Activated CD8-positive, alpha-beta memory T cell treated with anti-CD3 and anti-CD28 coated beads, Interleukin-2, amount 50 U/mL, for 24 hours (primary cell): ENCODE measurements at regions not wholly inside any gene's neighbourhood (a gene's known extent, or its start where the extent isn't known, plus 50 kb on each side); places are given as distances from the start of the nearest gene placed in this dataset.
"Not testable (repeated sequence)": the region's sequence is repeated elsewhere in the genome, so short reads cannot be mapped to it uniquely, and the experiment has no call there.

Experiments
- DNase-seq: peaks from one replicate; pipeline ENCODE4 v3.0.0-alpha.2; 2020; ENCODE audit errors: extremely low read depth

- no peak for DNase-seq
Measured at GRCh38 chr2:210730672-210731071, 174.3 kb downstream of the CPS1 start.

GRCh38 chr2:210746826-210747225 lies 190.4 kb downstream of the CPS1 start:
- not testable (repeated sequence) for DNase-seq

DNA sequence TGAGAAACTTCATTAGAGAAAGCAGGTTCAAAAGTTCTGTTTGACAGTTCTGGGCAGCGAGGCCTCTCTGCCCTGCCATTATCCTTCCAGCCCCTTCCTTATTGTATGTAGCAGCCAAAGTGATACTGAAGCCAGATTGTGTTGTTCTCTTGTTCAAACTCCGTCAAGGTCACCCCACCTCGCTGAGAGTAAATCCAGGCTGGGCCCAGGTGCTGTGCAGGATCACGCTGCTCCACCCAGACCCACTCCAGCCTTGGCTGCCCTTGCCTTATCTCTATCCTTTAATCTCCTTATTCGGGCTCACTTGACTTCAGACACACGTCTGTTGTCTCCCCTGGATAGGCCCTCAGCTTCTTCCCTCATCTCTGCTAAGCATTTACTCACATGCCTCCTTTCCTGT lies 196.1 kb downstream of the CPS1 start:
- no peak for DNase-seq

- no peak for DNase-seq
Measured at GRCh38 chr2:210753386-210753785, 197.0 kb downstream of the CPS1 start.

DNA sequence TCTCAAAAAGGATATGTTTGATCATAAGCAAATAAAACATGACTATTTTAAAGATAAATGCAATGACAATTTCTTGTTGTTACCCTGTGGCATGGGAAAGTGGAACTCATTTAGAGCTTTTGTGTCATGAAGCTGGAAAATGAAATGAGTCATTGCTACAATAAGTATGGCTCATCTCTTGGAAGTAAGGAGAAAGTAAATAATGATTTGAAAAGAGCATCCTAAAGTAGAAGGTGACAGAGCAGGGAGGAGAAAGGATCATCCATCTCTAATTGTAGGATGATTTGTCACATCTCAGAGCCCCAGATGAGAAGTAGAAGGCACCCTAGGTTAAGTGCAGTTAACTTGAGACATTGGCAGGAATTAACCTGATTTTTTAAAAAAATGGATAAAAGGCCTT lies 200.5 kb downstream of the CPS1 start:
- DNase-seq, result no peak

DNA sequence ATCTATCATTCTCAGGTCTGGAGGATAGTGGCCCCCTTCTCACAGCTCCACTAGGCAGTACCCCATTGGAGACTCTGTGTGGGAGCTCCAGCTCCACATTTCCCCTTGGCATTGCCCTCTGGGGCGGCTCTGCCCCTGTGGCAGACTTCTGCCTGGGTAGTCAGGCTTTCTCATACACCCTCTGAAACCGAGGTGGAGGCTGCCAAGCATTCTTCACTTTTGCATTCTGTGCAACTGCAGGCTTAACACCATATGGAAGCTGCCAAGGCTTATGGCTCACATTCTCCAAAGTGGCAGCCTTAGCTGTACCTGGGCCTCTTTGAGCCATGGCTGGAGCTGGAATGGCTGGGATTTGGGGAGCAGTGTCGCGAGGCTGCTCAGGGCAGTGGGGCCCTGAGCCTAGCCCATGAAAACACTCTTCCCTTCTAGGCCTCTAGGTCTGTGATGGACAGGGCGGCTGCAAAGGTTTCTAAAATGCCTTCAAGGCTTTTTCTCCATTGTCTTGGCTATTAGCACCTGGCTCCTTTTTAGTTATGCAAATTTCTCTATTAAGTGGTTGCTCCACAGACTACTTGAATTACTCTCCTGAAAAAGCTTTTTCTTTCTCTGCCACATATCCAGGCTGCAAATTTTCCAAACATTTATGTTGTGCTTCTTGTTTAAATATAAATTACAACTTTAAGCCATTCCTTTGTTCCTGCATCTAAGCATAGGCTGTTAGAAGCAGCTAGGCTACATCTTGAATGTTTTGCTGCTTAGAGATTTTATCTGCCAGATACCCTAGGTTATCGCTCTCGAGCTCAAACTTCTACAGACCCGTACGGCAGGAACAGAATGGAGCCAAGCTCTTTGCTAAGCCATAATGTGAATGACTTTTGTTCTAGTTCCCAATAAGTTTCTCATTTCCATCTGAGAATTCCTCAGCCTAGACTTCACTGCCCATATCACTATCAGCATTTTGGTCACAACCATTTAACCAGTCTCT lies 206.5 kb downstream of the CPS1 start:
- DNase-seq, result no peak

DNA sequence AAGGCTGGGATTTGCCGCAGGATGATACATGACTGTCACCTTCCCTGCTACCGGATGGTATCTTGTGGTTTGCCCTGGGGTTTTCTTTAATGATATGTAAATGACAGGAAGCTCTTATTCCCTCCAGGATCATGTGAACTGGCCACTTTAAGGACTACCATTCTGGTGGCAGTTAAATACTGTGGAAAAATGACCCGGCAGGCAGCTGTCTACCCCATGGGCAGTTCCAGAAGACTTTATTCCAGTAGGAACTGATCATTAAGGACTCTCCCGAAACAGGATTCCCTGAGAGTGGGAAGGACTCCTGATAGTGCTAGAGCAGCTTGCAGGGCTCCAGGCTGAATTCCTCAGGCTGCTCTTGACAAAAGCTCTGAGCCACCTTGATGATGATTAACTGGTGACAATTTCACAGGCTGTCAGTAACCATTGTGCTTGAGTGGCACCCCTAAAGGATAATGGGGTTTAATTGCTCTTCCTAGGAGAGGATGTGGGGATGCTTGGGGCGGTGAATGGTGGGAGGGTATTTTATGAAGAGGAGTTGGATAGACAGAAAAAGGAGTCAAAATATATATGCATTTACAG lies 212.0 kb downstream of the CPS1 start:
- no peak for DNase-seq

DNA sequence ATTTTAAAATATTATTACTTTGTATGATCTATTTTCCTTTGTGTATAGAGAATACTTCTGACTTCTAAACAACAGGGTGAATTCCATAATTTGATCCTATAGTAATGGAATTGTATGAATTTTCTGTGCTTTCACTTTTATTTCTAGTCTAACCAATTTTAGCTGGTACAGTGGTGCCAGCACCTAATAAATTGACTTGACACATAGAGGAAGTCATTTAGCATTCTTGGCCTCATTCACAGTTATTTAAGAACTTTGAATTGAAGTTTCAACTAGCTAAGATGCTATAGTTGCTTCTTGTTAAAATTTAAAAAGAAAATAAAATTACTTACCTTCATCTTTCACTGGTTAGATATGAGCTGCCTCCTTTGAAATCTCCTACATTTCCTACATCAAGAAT lies 220.4 kb downstream of the CPS1 start:
- no peak for DNase-seq

DNA sequence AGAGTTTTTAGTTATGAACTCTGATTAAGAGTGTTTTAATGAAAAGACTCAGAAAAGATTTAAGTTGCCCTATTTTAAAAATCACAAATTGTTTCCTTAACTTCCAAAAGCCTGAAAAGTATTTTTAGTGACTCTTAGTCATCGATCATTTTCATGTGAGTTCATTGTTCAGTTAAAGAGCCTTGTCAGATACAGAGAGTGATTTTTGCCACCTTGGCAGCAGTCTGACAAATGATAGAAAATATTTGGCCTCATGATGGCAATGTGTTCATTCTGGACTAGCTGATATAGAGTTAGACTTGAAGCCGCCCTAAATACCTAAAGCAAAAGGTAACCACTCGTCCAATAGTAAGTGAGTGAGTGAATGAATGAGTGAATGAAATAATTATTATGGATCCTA lies 225.8 kb downstream of the CPS1 start:
- DNase-seq, result no peak

DNA sequence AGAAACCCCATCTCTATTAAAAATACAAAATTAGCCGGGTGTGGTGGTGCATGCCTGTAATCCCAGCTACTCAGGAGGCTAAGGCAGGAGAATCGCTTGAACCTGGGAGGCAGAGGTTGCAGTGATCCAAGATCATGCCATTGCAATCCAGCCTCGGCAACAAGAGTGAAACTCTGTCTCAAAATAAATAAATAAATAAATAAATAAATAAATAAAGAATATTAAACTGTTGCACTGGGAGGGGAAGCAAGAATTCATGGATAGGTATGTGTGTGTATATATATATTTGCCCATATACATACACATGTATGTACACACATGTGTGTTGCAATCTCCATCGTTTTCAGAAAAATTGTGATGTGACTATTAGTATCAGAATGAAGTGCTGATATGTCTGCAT lies 231.4 kb downstream of the CPS1 start:
- not testable (repeated sequence) for DNase-seq

DNA sequence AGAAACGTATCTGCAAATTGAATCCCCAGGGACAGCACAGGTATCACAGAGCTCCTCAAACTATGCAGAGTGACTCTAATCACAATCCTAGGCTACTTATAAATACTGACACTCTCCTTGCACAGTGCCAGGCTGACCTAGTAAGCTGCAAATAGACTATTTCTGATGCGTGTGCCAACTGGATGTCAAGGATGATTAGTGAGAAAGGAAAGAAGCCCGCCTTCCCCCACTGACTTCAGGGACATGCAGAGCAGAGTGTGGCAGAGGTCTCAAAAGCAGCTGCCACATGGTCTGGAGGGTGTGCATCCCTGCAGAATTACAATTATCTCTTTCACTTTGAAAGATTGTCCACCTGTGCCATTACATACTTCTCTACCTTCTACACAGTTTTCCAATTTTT lies 235.6 kb downstream of the CPS1 start:
- no peak for DNase-seq

GRCh38 chr2:210795506-210795905 lies 239.1 kb downstream of the CPS1 start:
- DNase-seq, result no peak

GRCh38 chr2:210798180-210798579 lies 241.8 kb downstream of the CPS1 start:
- DNase-seq, result no peak

GRCh38 chr2:210814251-210815025 lies 258.0 kb downstream of the CPS1 start:
- DNase-seq, result no peak

- no peak for DNase-seq
Measured at GRCh38 chr2:210816769-210817168, 260.4 kb downstream of the CPS1 start.

- DNase-seq, result no peak
Measured at GRCh38 chr2:210818473-210818872, 262.1 kb downstream of the CPS1 start.

DNA sequence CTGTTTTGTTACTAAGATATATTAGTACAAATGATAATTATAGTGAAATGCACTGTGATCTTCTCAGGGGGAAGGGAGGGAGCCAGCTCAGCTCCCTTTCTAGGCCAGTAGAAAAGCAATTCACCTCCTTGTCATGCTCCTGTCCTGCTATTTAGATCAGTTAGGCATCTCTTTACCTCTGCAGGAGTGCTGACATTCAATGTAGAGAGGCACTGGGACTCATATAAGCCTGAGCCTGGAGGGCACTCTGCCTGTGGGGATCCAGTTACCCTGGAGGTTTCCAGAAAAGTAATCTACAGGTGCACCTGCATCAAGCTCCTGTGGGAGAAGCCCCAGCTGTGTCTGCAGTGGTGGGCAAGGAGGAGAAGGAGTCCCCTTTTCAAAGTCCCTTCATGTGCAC lies 277.0 kb downstream of the CPS1 start:
- no peak for DNase-seq

DNA sequence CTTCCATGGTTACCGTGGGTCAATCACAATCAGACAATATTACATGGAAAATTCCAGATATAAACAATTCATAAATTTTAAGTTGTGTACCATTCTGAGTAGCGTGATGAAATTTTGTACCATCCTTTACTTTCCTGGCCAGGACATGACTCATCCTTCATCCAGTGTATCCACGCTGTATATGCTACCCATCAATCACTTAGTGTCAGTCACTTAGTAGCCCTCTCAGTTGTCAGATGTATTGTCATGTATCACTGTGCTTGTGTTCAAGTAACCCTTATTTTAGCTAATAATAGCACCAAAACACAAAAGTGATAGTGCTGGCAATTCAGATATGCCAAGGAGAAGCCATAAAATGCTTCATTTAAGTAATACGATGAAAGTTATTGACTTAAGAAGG lies 282.6 kb downstream of the CPS1 start:
- DNase-seq, result no peak

GRCh38 chr2:210839450-210839849 lies 283.1 kb downstream of the CPS1 start:
- no peak for DNase-seq

GRCh38 chr2:210842896-210843295 lies 286.5 kb downstream of the CPS1 start:
- no peak for DNase-seq

- DNase-seq, result no peak
Measured at GRCh38 chr2:210844016-210844415, 287.6 kb downstream of the CPS1 start.

- no peak for DNase-seq
Measured at GRCh38 chr2:210859314-210859713, 302.9 kb downstream of the CPS1 start.

DNA sequence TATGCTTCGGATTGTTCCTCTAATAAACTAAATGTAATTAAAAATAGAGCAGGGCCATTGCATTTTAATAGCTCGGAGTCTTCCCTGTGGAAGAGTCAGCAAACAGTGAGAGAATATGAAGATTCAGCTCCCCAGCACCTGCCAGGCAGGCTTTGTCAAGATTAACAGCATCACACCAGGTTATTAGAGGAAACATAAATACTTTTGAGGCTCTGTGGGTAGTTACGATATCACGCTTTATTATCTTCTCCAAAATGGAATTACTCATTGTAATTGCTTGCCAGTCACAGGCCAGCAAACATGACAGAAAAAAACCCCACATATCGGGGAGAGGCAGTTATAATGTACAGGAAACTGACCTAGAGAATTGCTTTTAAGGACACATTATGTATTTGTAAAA lies 303.9 kb downstream of the CPS1 start:
- DNase-seq, result no peak
